ENCODE measurements at regions not wholly inside any gene's neighbourhood (a gene's known extent, or its start where the extent isn't known, plus 50 kb on each side); places are given as distances from the start of the nearest gene placed in this dataset.

DNA sequence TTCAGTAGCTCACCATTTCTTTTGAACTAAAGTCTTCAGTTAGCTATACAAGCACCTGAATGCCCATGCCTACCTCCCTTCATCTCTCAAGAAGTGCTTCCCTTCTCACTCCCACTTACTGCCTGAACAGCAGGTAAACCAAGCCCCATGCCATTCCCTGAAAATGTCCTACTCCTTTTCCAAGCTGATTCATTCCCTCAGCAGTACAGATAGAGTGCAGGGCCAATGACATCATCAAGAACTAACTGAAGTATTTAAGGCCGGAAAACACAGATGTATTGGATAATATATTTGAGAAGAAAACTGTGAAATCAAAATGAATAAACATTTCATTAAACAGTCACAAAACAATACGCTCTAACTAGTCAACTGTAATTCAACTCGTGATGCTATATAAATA, 478.8 kb upstream of the CDH11 start:
- Histone ChIP-seq H3K23ac (ENCODE audit: insufficient read length) (no peak overlapping the region), H2BK120ac (replicated peaks; ENCODE audit: low read depth, low read length) (no peak overlapping the region), H2BK20ac (ENCODE audit: low read length) (no peak overlapping the region), H4K20me1 (replicated peaks in 1 of 2; ENCODE audit: control insufficient read depth in 1 of 2, insufficient read depth in 2 of 2, low read length in 2 of 2) (no peaks in the 10 kb centered on the region), H3K36me3 (ENCODE audit: control insufficient read depth in 2 of 4, insufficient read depth in 4 of 4, low read length in 3 of 4) (no peaks in the 10 kb centered on the region), H3K27ac (ENCODE audit: low read depth, low read length) (no peak overlapping the region), H4K91ac (replicated peaks; ENCODE audit: insufficient read length, low read length) (no peak overlapping the region), H2AK5ac (ENCODE audit: low read depth, low read length) (no peak overlapping the region), H3K56ac (replicated peaks; ENCODE audit: insufficient read length, low read depth, low read length) (no peak overlapping the region), H2BK5ac (ENCODE audit: low read depth, low read length) (no peak overlapping the region), H2BK12ac (ENCODE audit: low read depth, low read length) (no peak overlapping the region), H3K4me3 (ENCODE audit: extremely low read depth in 1 of 4, insufficient read depth in 2 of 4, low read depth in 3 of 4, low read length in 4 of 4) (no peak overlapping the region), H3K9me3 (ENCODE audit: insufficient read depth in 2 of 2, low read depth in 1 of 2, low read length in 1 of 2) (no peaks in the 10 kb centered on the region), H4K8ac (ENCODE audit: extremely low read depth, insufficient read depth, low read length) (no peak overlapping the region), H3K4ac (replicated peaks; ENCODE audit: insufficient read length, low read depth, low read length) (no peak overlapping the region), H3K79me2 (ENCODE audit: control insufficient read depth in 1 of 2, insufficient read depth in 2 of 2, low read length in 2 of 2) (no peaks in the 10 kb centered on the region), H2AFZ (ENCODE audit: low read length) (no peak overlapping the region), H3K4me1 (replicated peaks in 1 of 4; ENCODE audit: control insufficient read depth in 3 of 4, insufficient read depth in 4 of 4, low read length in 3 of 4) (no peaks in the 10 kb centered on the region), H2BK15ac (ENCODE audit: low read length) (no peak overlapping the region), H3K27me3 (replicated peaks in 1 of 4; ENCODE audit: control insufficient read depth in 3 of 4, extremely low read depth in 1 of 4, insufficient read depth in 3 of 4, low read length in 3 of 4) (no peaks in the 10 kb centered on the region), H3K4me2 (ENCODE audit: insufficient read depth in 1 of 2, low read depth in 2 of 2, low read length in 2 of 2) (no peak overlapping the region), H3K14ac (ENCODE audit: insufficient read length) (no peak overlapping the region), H3K79me1 (ENCODE audit: low read depth, low read length) (no peaks in the 10 kb centered on the region), H3K23me2 (ENCODE audit: low read depth, low read length) (no peaks in the 10 kb centered on the region), H3K18ac (ENCODE audit: extremely low read depth, low read length) (no peak overlapping the region), H3K9ac (replicated peaks in 1 of 4; ENCODE audit: extremely low read depth in 1 of 4, low read depth in 3 of 4, low read length in 3 of 4) (no peak overlapping the region), H4K5ac (ENCODE audit: insufficient read length, low read depth, low read length) (no peak overlapping the region)
- DNase-seq (ENCODE audit: low read depth in 1 of 2, low spot score in 2 of 2) (no peak), FAIRE-seq (no peak)
- WGBS, 2 experiments (ENCODE audit: extremely low coverage in 1 of 2, insufficient coverage in 1 of 2, insufficient read length in 1 of 2, insufficient replicate concordance in 2 of 2, low coverage in 1 of 2, low lambda C conversion rate in 2 of 2, missing lambda C conversion rate in 1 of 2): 94% methylated on average over 3 of the region's 3 CpGs; no CpG with 5 or more reads in 1 of the 2 experiments
- POLR2A ChIA-PET (ENCODE audit: partially characterized antibody): no interaction called here
- CTCF ChIA-PET (ENCODE audit: partially characterized antibody): interaction anchor here (1.2 to 1.6 kb wide), 2 partner anchors 20 to 24 kb away, joined by 3 to 4 read pairs; no protein-coding TSS in a partner anchor
- TF ChIP-seq, protein P1, sequence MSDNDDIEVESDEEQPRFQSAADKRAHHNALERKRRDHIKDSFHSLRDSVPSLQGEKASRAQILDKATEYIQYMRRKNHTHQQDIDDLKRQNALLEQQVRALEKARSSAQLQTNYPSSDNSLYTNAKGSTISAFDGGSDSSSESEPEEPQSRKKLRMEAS (IDR thresholded peaks at IDR 0.05): no peak
- no peak for TF ChIP-seq TEAD4 (IDR thresholded peaks at IDR 0.05; ENCODE audit: low read depth, low read length)

All from H1 (cell line).